Head of caudate nucleus (tissue), 42 donors: ENCODE measurements at regions not wholly inside any gene's neighbourhood (a gene's known extent, or its start where the extent isn't known, plus 50 kb on each side); places are given as distances from the start of the nearest gene placed in this dataset.
"Not testable (repeated sequence)": the region's sequence is repeated elsewhere in the genome, so short reads cannot be mapped to it uniquely, and the experiment has no call there.

Source experiments
- DNase-seq, 42 donors: peaks; one replicate each; pipeline versions ENCODE4 v3.0.0 to v3.0.0-alpha.2; 2020 to 2021; ENCODE audit warnings: mixed read lengths in 7 of 42
- intact Hi-C: fragments of 100-400 bp; cut with DNase I; formaldehyde crosslinking; loops from one replicate; pipeline ENCODE4 v1.15.0; 2022

GRCh38 chr1:201729973-201730608, 98.9 kb upstream of the IPO9 start:
- intact Hi-C loops, result no loop called here
- peak in 3 of 42 donors; percentile 1 to 32 (median 9) for DNase-seq

- intact Hi-C loops, result no loop called here
- peak in 38 of 42 donors; percentile 42 to 88 (median 73) for DNase-seq
Observed at GRCh38 chr1:201730611-201731010, 98.3 kb upstream of the IPO9 start.

- intact Hi-C loops, result no loop called here
- peak in 29 of 42 donors; percentile 19 to 83 (median 64) for DNase-seq
Observed at GRCh38 chr1:201731142-201731541, 97.8 kb upstream of the IPO9 start.

GRCh38 chr1:201731592-201731991, 97.4 kb upstream of the IPO9 start:
- intact Hi-C loops, result no loop called here
- no peak for DNase-seq

- DNase-seq, result no peak
- intact Hi-C loops, result no loop called here
Observed at GRCh38 chr1:201732351-201732750, 96.6 kb upstream of the IPO9 start.

DNA sequence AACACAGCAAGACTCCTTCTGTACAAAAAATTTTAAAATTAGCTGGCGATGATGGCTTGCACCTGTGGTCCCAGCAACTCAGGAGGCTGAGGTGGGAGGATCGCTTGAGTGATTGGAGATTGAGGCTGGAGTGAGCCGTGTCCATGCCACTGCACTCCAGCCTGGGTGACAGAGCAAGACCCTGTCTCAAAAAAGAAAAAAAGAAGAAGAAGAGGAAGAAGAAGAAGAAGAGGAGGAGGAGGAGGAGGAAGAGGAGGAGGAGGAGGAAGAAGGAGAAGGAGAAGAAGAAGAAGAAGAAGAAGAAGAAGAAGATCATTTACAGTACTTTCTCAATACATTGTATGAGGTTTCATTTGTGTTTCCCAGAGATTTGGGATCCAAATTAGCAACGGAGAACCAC, 94.7 kb upstream of the IPO9 start:
- intact Hi-C loops, DNase-seq: not testable (repeated sequence)

DNA sequence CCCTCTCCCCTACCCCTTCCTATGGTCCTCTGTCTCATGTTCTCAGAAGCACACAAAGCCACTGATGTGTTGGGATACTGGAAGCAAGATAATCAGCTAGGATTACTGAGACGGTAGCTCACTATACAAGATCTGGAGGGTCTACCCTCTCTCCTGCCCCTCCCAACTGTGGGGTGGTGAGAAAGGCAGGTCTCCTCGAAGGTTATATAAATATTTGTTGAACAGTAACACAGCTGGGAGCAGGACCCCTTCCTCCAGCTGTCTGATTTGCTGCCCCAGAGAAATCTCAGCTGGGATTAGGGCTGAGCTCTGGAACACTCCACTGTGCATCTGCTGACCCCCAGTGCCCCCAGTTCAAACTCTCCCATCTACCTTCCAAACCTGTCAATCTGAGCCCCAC, 94.2 kb upstream of the IPO9 start:
- intact Hi-C loops, result no loop called here
- DNase-seq, result no peak

GRCh38 chr1:201736707-201737320, 92.1 kb upstream of the IPO9 start:
- intact Hi-C loops, result no loop called here

GRCh38 chr1:201737352-201738060, 91.5 kb upstream of the IPO9 start:
- intact Hi-C loops, result no loop called here
- DNase-seq, result peak in 41 of 42 donors; percentile 58 to 91 (median 79)

More at GRCh38 chr1:201736707-201737320, 92.1 kb upstream of the IPO9 start:
- DNase-seq, result peak in 1 of 42 donors; percentile 56

- intact Hi-C loops, result no loop called here
- DNase-seq, result peak in 1 of 42 donors; percentile 14
Observed at GRCh38 chr1:201739080-201739479, 89.9 kb upstream of the IPO9 start.

- intact Hi-C loops, result no loop called here
- DNase-seq, result peak; percentile 60 to 90 (median 79)
Observed at GRCh38 chr1:201739492-201740085, 89.4 kb upstream of the IPO9 start.

DNA sequence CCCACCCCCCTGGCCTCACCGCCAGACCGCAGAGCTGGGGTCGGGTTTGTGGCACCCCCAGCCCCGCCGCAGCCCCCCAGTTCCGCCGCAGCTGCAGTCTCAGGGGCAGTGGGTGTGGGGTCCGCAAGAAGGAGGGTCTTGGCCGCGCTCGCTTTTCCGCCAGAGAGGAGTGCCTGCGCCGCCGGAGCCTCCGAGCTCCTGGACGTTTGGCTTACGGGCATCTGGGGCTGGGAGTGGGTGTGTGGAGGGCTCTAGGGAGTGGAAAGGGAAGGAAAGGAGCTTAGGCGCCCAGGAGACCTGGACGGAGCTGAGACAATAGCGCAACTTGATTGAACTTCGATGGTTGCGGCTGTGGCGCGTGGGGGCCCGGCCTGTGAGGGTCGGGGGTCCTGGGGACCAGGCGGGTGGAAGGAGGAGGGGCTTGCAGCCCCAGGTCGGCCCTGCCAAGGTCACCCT, 88.8 kb upstream of the IPO9 start:
- DNase-seq, result peak in 2 of 42 donors; percentile 14 to 56
- intact Hi-C loops, result no loop called here

DNA sequence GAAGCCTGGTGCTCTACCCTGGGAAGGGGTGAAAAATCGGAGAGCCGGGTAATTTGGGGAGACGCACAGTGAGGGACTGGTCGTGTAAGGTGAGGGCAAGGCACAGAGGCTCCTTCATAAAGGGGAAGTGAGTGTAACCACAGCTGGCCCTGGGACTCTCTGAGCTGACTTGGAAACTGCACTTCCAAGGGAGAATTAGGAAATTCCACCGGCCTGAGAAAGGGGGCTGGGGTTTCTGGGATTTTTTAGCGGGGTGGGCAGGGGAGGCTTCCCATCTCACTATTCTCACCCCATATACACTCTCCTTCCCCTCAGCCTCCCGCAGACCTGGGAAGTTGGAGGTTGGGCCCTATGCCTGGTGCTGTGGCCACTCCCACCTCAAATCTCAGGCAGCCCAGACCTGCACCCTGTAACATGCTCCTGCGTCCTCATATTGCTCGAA, 88.3 kb upstream of the IPO9 start:
- intact Hi-C loops, result no loop called here
- peak in 4 of 42 donors; percentile 18 to 50 (median 46) for DNase-seq

DNA sequence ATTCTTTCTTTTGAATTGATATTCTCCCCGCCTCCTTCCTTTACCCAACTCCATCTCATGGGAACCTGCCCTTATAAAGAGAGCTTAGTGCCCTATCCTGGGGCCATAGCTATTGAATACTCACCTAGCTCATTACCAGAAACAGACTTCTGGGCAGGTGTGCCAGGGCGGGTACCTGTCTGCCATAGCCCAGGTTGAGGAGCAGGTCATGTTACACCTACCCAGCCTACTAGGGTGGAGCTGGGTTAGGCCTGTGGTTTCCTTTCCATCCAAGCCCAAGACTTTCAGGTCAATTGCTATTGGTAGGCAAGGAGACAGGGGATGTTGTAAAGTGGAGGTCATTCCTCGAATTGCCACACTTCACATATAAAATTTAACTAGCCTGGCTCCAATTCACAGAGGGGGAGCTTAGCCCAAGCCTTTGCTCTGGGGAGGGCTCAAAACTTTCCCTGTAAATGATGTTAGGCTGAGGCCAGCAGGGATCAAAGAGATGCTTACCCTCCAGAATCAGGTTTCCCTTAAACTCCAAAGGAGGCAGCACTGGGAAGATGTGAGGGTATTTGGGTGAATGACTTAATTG, 87.1 kb upstream of the IPO9 start:
- intact Hi-C loops, result no loop called here
- DNase-seq, result no peak

DNA sequence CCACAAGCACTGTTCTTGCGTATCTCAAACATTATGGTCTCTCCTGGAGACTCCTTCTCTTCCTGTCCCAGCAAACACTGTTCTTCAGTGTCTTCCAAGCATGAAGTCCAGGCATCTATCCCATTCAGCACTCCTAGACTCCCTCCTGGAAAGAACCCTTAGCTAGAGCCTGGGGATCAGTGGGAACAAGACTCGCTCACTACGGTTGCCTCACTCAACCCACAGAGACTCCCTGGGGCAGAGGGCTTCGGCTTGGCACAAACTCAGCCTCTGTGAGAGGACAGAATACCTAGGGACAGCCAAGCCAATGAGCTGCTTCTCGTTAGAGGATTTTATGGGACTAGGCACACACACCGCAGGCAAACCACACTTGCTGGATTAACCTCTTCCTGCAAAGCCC, 86.5 kb upstream of the IPO9 start:
- intact Hi-C loops, result no loop called here
- peak in 2 of 42 donors; percentile 14 to 47 for DNase-seq

- intact Hi-C loops, result no loop called here
- DNase-seq, result no peak
Observed at GRCh38 chr1:201742955-201743805, 85.8 kb upstream of the IPO9 start.

- intact Hi-C loops, result no loop called here
- no peak for DNase-seq
Observed at GRCh38 chr1:201745023-201745422, 83.9 kb upstream of the IPO9 start.

- intact Hi-C loops, result no loop called here
- DNase-seq, result no peak
Observed at GRCh38 chr1:201746156-201746555, 82.8 kb upstream of the IPO9 start.
